ENCODE measurements at regions not wholly inside any gene's neighbourhood (a gene's known extent, or its start where the extent isn't known, plus 50 kb on each side); places are given as distances from the start of the nearest gene placed in this dataset.

- in situ Hi-C loops (cut with HindIII; ENCODE audit: low pct_unique_long_range_greater_than_20kb, low sequenced_read_pairs): no loop called here
- Histone ChIP-seq H3K27ac (ENCODE audit: low read length) (no peak overlapping the region), H3K27me3 (ENCODE audit: control insufficient read depth, insufficient read depth, low read length) (no peaks in the 10 kb centered on the region), H3K36me3 (ENCODE audit: control insufficient read depth, insufficient read depth, low read length) (no peaks in the 10 kb centered on the region), H3K9me3 (ENCODE audit: control insufficient read depth, insufficient read depth, low read depth, low read length) (no peaks in the 10 kb centered on the region), H3K4me1 (ENCODE audit: control insufficient read depth, insufficient read depth, low read length) (no peaks in the 10 kb centered on the region), H3K4me3 (ENCODE audit: low read depth in 2 of 2, low read length in 2 of 2) (no peak overlapping the region)
- no TSS peak for BruUV-seq (replicated peaks)
- POLR2A ChIA-PET: no interaction called here
- CTCF ChIA-PET: no interaction called here
- intact Hi-C loops (cut with micrococcal nuclease; ENCODE audit: unreplicated experiment): no loop called here
- no peak for TF ChIP-seq SIN3A (IDR thresholded peaks at IDR 0.05; ENCODE audit: borderline replicate concordance, insufficient read depth, low read depth, low read length)
- TF ChIP-seq POLR2AphosphoS5 (IDR thresholded peaks at IDR 0.05; ENCODE audit: low read depth, low read length): no peak
- DNase-seq (ENCODE audit: low read depth, low spot score): no peak
- ATAC-seq: no peak
These were observed 452.5 kb upstream of the THRB start for GRCh38 chr3:24947103-24947502.

DNA sequence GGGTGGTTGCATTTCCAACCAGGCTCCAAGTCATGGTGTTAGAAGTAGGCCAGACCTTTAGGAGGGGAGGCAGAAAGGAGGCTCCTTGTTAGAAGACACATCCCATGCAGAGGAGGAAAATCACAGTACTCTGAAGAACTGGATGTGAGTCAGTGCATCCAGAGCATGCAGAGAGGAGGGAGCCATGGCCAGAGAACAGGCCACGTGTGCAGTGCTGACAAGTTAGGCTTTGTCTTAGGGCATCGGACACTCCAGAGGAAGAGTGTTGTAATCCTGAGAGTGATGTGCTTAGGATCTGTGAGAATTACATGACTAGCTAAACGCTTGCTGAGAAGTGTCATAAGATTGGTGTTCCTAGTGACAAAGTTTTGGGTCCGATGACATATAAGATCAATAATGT lies 456.5 kb upstream of the THRB start:
- ChIA-PET CTCF (no interaction called here), POLR2A (no interaction called here)
- no peaks in the 10 kb centered on the region for H3K4me1 ChIP-seq (ENCODE audit: control insufficient read depth, insufficient read depth, low read length)
- no peak overlapping the region for H3K27ac ChIP-seq (ENCODE audit: low read length)
- in situ Hi-C loops (cut with HindIII; ENCODE audit: low pct_unique_long_range_greater_than_20kb, low sequenced_read_pairs) (no loop called here), intact Hi-C loops (cut with micrococcal nuclease; ENCODE audit: unreplicated experiment) (no loop called here)
- H3K9me3 ChIP-seq (ENCODE audit: control insufficient read depth, insufficient read depth, low read depth, low read length): no peaks in the 10 kb centered on the region
- no peak for DNase-seq (ENCODE audit: low read depth, low spot score)
- no TSS peak for BruUV-seq (replicated peaks)
- TF ChIP-seq TCF7L2 (IDR thresholded peaks at IDR 0.05; ENCODE audit: low read depth, low read length): no peak
- no peak for TF ChIP-seq POLR2AphosphoS5 (IDR thresholded peaks at IDR 0.05; ENCODE audit: low read depth, low read length)
- TF ChIP-seq, protein P1, sequence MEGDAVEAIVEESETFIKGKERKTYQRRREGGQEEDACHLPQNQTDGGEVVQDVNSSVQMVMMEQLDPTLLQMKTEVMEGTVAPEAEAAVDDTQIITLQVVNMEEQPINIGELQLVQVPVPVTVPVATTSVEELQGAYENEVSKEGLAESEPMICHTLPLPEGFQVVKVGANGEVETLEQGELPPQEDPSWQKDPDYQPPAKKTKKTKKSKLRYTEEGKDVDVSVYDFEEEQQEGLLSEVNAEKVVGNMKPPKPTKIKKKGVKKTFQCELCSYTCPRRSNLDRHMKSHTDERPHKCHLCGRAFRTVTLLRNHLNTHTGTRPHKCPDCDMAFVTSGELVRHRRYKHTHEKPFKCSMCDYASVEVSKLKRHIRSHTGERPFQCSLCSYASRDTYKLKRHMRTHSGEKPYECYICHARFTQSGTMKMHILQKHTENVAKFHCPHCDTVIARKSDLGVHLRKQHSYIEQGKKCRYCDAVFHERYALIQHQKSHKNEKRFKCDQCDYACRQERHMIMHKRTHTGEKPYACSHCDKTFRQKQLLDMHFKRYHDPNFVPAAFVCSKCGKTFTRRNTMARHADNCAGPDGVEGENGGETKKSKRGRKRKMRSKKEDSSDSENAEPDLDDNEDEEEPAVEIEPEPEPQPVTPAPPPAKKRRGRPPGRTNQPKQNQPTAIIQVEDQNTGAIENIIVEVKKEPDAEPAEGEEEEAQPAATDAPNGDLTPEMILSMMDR (IDR thresholded peaks at IDR 0.05): no peak
- no peak for TF ChIP-seq SIN3A (IDR thresholded peaks at IDR 0.05; ENCODE audit: borderline replicate concordance, insufficient read depth, low read depth, low read length)
- no peak for TF ChIP-seq REST (IDR thresholded peaks at IDR 0.05; ENCODE audit: insufficient read depth in 1 of 2, low read depth in 2 of 2, low read length in 1 of 2)
- H3K4me3 ChIP-seq (ENCODE audit: low read depth in 2 of 2, low read length in 2 of 2): no peak overlapping the region
- H3K36me3 ChIP-seq (ENCODE audit: control insufficient read depth, insufficient read depth, low read length): no peaks in the 10 kb centered on the region
- no peaks in the 10 kb centered on the region for H3K27me3 ChIP-seq (ENCODE audit: control insufficient read depth, insufficient read depth, low read length)
- ATAC-seq: no peak

GRCh38 chr3:24952388-24952787 lies 457.7 kb upstream of the THRB start:
- in situ Hi-C loops (cut with HindIII; ENCODE audit: low pct_unique_long_range_greater_than_20kb, low sequenced_read_pairs): no loop called here

More at GRCh38 chr3:24952388-24952787, 457.7 kb upstream of the THRB start:
- POLR2A ChIA-PET: no interaction called here
- Histone ChIP-seq H3K36me3 (ENCODE audit: control insufficient read depth, insufficient read depth, low read length) (no peaks in the 10 kb centered on the region), H3K4me3 (ENCODE audit: low read depth in 2 of 2, low read length in 2 of 2) (no peak overlapping the region), H3K27me3 (ENCODE audit: control insufficient read depth, insufficient read depth, low read length) (no peaks in the 10 kb centered on the region), H3K4me1 (ENCODE audit: control insufficient read depth, insufficient read depth, low read length) (no peaks in the 10 kb centered on the region), H3K27ac (ENCODE audit: low read length) (no peak overlapping the region), H3K9me3 (ENCODE audit: control insufficient read depth, insufficient read depth, low read depth, low read length) (no peaks in the 10 kb centered on the region)
- BruUV-seq (replicated peaks): no TSS peak
- no peak for ATAC-seq
- intact Hi-C loops (cut with micrococcal nuclease; ENCODE audit: unreplicated experiment): no loop called here
- no peak for TF ChIP-seq REST (IDR thresholded peaks at IDR 0.05; ENCODE audit: insufficient read depth in 1 of 2, low read depth in 2 of 2, low read length in 1 of 2)
- TF ChIP-seq SIN3A (IDR thresholded peaks at IDR 0.05; ENCODE audit: borderline replicate concordance, insufficient read depth, low read depth, low read length): no peak
- TF ChIP-seq TCF7L2 (IDR thresholded peaks at IDR 0.05; ENCODE audit: low read depth, low read length): no peak
- TF ChIP-seq POLR2AphosphoS5 (IDR thresholded peaks at IDR 0.05; ENCODE audit: low read depth, low read length): no peak
- TF ChIP-seq, protein P1 (IDR thresholded peaks at IDR 0.05): no peak
- CTCF ChIA-PET: no interaction called here
- DNase-seq (ENCODE audit: low read depth, low spot score): no peak
